Superior temporal gyrus (tissue), 1 donor: ENCODE measurements at regions not wholly inside any gene's neighbourhood (a gene's known extent, or its start where the extent isn't known, plus 50 kb on each side); places are given as distances from the start of the nearest gene placed in this dataset.
A peak's percentile ranks its signal among the peaks of the same experiment; 100 is the strongest.
"Not testable (repeated sequence)": the region's sequence is repeated elsewhere in the genome, so short reads cannot be mapped to it uniquely, and the experiment has no call there.

Source experiments
- DNase-seq: peaks from one replicate; pipeline ENCODE4 v3.0.0-alpha.2; 2016; ENCODE audit errors: extremely low spot score

- peak; percentile 82 for DNase-seq
Observed at GRCh38 chr2:167592441-167592840, 655.0 kb downstream of the STK39 start.

GRCh38 chr2:167582619-167583018 is 664.8 kb downstream of the STK39 start:
- no peak for DNase-seq

DNA sequence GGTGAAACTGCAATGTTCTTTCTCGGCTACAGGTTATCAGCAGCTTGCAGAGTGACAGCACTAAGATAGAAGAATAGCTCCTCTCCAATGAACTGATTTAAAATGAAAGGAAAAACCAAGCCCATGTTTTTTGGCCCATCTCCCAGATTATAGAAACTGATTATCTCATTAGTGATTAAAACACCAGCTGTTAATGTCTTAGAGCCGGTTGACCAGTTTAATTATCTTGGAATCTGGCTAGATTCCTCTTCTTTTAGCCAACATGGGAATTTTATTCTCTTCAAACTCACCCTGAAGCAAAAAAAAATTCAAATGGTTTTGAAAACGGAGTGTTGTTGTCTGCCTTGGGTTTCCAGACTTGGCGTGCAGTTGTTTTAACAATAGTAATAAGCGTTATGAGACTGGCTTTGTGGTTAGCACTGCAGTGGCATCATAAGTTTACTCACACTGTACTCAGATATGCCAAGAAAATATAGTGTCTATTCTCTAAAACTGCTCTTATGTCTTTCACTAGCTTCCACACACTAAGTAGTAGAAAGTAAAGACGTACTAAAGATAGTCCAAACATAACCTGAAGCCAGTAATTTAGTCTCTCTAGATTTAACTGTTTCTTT is 665.3 kb downstream of the STK39 start:
- DNase-seq: no peak

DNA sequence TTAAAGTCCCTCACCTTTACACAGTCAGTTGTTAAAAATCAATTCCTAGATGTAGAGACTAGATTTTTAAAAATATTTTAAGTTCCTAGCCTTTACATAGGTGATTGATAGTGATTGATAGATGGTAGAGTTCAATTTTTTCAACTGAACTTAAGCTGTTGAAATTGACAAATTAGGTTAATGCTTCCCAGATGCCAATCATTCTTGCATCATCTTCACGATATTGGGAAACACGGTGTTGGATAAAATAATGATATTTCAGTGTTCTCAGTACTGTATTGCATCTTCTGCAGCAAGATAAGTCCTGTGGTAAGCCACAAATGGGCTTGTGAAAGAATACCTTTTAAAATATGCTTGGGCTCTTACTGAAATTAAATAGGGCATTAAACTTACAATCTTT is 667.6 kb downstream of the STK39 start:
- DNase-seq: no peak

- DNase-seq: no peak
Observed at GRCh38 chr2:167575276-167575675, 672.1 kb downstream of the STK39 start.

DNA sequence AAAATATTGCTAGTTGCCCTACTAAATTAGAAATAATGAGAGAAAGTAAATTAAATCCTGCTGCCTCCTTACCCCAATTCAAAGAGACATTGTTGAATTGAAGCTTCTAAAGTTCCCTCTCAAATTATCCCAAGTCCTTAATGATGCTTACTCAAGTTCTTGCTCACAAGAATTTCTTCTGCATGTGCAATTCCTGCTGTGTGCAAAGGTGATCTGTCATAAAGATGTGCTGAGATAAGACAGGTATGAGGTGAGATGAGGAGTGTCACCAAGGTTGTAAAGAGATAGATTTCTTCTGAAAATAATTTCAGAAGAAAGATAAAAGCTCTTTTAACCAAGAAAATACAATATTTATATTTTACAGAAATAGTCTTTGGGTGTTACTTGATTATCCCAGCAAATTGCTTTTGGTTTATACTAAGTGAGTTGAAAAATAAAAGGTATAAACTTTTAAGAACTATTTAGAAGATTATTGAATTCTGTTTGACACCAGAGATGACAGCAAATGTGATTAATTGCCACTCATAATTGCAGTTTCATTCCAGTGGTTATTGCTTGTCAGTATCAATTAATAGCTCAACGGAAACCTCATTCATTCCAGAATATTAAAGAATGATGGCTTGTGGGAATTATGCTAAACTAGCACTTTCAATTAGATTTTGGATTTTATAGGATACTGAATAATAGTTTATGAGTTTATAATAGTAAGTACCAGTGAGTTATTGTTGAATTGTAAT is 674.3 kb downstream of the STK39 start:
- no peak for DNase-seq

DNA sequence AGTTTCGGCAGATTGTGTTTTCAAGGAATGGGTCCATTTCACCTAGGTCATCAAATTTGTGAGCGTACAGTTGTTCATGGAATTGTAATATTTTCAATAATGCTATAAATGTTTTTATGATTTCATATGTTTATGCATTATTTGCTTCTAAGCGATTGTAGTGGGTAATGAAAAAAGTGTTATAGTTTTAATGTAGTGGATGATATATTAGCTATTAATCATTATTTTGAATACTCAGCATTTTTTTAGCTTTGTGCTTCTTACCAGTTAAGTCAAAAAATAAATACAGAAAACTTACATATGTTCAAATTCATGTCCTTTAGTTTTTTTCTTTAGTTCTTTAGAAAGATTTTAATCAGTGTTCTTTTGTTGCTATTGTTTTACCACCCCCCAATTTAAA is 677.0 kb downstream of the STK39 start:
- DNase-seq: no peak

GRCh38 chr2:167563885-167564619 is 675.8 kb downstream of the XIRP2 start:
- DNase-seq: not testable (repeated sequence)

GRCh38 chr2:167558272-167558991 is 670.2 kb downstream of the XIRP2 start:
- DNase-seq: not testable (repeated sequence)

DNA sequence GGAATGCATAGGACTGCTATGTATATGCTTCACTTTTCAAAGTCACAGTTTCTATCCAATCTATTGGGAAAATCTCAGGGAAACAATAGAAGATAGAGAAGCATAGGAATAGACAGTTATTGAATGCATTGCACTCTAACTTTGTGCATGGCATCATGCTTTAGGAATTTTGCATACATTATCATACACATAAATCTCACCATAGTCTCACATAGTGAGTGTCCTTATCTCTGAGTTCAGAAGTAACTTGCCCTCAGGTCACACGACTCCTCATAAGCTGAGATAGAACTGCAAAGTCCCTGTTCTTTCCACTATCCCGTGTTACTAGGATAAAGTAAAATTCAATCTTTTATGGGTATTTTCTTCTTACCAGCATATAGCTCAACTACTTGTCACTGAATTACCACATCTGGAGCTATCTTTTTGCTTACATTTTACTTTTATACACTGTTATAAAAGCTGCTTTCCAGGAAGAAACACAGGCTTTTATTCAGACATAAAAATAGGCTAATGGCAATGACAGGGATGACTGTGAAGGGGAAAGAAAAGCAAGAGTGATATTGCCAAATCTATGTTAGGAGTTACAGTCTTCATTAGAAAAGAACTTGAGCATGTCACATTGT is 666.9 kb downstream of the XIRP2 start:
- DNase-seq: no peak

DNA sequence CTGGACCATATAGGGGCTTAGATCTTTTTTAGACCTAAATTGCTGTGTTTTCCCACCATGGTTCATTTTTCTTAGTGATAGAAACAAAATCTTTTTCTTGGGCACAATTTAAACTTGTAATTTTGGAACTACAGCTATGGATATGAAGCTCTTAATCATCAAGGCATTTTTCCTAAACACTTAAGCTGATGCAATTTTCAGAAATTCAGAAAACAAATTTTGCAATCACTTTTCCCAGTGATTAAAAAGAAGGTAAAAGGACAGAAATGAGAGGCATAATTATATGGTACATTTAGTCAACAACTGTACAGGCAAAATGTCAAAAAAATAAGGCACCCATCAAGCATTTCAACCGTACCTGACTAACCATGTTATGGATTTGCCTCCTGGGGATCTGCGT is 665.4 kb downstream of the XIRP2 start:
- no peak for DNase-seq

DNA sequence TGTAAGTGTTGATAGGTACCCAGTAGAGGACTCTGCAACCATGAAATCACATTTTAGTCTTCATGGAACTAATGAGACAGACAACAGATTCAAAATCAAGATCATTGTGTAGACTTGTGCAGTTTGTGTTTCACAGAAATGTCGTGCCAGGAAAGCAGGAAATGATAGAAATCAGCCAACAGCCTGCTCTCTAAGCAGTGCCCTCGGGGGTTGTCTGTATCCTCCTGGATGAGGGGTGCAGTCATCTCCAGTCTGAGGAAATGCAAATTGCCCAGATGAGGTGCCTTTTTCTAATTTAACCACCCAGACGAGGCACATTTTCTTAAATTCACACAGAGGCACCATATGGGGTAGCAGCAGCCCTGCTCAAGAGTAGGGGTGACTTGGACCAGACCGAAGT is 663.1 kb downstream of the XIRP2 start:
- no peak for DNase-seq

DNA sequence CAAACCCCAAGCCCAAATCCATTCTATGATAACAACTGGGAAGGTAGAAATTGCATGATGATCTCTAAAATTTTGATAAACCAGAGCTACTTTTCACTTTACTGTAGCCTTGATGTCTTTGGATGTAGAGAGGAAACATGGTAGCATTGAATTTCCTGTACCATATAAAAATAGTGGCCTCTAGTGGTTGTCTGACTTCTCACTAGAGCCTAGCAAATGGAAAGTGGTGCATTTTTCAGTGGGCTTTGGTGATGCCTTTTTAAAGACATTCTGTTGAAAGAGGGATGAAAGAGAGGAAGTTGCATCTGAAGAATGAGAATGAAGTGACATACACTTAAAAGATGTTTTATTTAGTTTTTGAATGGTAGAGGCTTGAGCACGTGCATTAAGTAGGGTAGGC is 662.2 kb downstream of the XIRP2 start:
- no peak for DNase-seq

GRCh38 chr2:167548396-167548795 is 660.1 kb downstream of the XIRP2 start:
- DNase-seq: no peak

- DNase-seq: no peak
Observed at GRCh38 chr2:167544602-167545001, 656.3 kb downstream of the XIRP2 start.

GRCh38 chr2:167543721-167544120 is 655.4 kb downstream of the XIRP2 start:
- no peak for DNase-seq

GRCh38 chr2:167537743-167538142 is 649.5 kb downstream of the XIRP2 start:
- no peak for DNase-seq

GRCh38 chr2:167534443-167534842 is 646.2 kb downstream of the XIRP2 start:
- DNase-seq: no peak

DNA sequence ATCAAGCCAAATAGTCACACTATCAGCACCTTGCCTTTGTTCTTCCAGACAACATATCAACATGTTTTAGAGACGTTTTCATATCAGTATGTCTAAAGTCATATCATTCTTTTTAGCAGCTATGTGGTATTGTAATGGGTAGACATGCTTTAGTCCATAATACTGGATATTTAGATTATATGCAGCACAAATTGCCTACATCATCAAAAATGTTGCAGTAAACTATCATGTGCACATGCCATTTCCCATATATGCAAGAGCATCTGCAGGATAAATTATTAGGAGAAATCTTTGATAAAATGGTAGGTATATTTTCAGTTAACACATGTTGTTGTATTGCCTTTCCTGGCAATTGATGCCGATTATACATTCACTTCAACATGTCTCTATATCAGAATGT is 636.5 kb downstream of the XIRP2 start:
- no peak for DNase-seq

DNA sequence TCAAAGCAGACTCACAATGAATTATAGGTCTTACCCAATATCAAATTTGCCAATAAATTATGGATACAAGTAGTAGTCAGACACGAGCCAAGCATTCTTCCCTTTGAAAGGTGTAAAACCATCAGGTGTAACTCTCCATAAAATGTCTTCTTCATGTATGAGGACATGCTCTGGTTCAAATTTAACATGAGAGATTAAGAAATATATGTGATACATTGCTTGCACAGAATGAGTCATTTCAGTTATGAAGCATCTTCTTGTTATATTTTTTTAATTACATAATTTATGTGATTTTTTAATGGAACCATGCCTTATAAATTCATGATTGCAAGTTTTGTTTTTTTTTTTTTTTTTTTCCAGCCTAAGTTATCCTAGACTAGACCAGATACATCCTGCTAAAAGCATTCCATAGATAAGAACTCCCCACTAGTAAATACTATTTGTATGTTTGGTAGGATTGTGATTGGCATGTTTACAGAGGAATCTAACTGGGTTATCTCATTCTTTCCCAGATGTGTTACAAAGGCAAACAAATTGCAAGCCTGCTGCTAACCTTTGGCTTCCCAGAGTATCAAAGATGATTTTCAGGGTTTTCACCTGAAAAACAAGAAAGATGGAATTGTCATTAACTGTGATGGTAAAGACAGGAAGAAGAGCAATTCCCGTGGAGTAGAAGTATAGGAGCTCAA is 621.9 kb downstream of the XIRP2 start:
- DNase-seq: no peak

DNA sequence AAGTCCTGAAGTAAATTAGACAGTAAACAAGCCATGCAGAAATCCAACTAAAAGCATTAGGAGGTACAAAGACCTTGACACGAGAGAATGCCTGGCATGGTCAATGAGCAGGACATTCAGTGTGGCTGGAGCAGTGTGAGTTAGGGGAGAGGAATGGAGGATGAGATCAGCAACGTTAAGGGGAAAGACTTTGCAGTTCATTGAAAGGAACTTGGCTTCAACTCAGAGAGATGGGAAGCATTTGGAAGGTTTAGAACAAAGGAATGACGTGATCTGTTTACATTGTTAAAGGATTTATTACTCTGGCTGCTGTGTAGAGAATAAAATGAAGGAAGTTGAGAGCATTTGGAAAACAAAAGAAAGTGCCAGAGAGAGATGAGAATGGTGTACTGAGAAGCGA is 621.3 kb downstream of the XIRP2 start:
- DNase-seq: peak; percentile 22
